H9 (cell line): ENCODE measurements at regions not wholly inside any gene's neighbourhood (a gene's known extent, or its start where the extent isn't known, plus 50 kb on each side); places are given as distances from the start of the nearest gene placed in this dataset.
A peak's percentile ranks its signal among the peaks of the same experiment; 100 is the strongest.

ENCODE experiments used
- DNase-seq: peaks from one replicate; pipeline ENCODE4 v3.0.0-alpha.2; 2017
- H2AFZ ChIP-seq: one replicate; pipeline ENCODE4 v1.6.1; 2013; ENCODE audit warnings: mild to moderate bottlenecking, low read length, control low read depth, moderate library complexity
- H2AK5ac ChIP-seq: 2 replicates; pipeline ENCODE4 v1.6.1; 2013; ENCODE audit warnings: low read length, control low read depth, mixed read lengths; ENCODE audit not compliant: insufficient read length
- H2BK120ac ChIP-seq: one replicate; pipeline ENCODE4 v1.6.1; 2013; ENCODE audit warnings: low read depth, mild to moderate bottlenecking, low read length, control low read depth, inconsistent platforms; ENCODE audit not compliant: poor library complexity, severe bottlenecking
- H2BK12ac ChIP-seq: 2 replicates; pipeline ENCODE4 v1.6.1; 2013; ENCODE audit warnings: low read length, control low read depth, mixed read lengths, low read depth; ENCODE audit not compliant: insufficient read length
- H2BK15ac ChIP-seq: 2 replicates; pipeline ENCODE4 v1.6.1; 2013; ENCODE audit warnings: low read depth, low read length, control low read depth
- H2BK20ac ChIP-seq: one replicate; pipeline ENCODE4 v1.6.1; 2013; ENCODE audit warnings: low read depth, mild to moderate bottlenecking, low read length, control low read depth, inconsistent platforms; ENCODE audit not compliant: poor library complexity, severe bottlenecking
- H2BK5ac ChIP-seq: 2 replicates; pipeline ENCODE4 v1.6.1; 2013; ENCODE audit warnings: low read length, control low read depth, mixed read lengths; ENCODE audit not compliant: insufficient read length
- H3K14ac ChIP-seq: 2 replicates; pipeline ENCODE4 v1.6.1; 2013; ENCODE audit warnings: low read length, control low read depth; ENCODE audit not compliant: insufficient read depth
- H3K18ac ChIP-seq: 2 replicates; pipeline ENCODE4 v1.6.1; 2013; ENCODE audit warnings: low read depth, mild to moderate bottlenecking, mixed read lengths, low read length, control low read depth; ENCODE audit not compliant: insufficient read length
- H3K23ac ChIP-seq: 2 replicates; pipeline ENCODE4 v1.6.1; 2013; ENCODE audit warnings: low read length, control low read depth, mixed read lengths, low read depth; ENCODE audit not compliant: insufficient read length
- H3K23me2 ChIP-seq: 2 replicates; pipeline ENCODE4 v1.6.1; 2013; ENCODE audit warnings: low read depth, mild to moderate bottlenecking, mixed read lengths, low read length, control low read depth; ENCODE audit not compliant: insufficient read length, poor library complexity, severe bottlenecking
- H3K27ac ChIP-seq: 2 replicates; pipeline ENCODE4 v1.5.1; 2013; ENCODE audit warnings: low read length, control low read depth, mixed read lengths, low read depth; ENCODE audit not compliant: insufficient read length
- H3K27me3 ChIP-seq: 2 replicates; pipeline ENCODE4 v1.6.1; 2013; ENCODE audit warnings: low read length, control low read depth, inconsistent platforms; ENCODE audit not compliant: insufficient read depth
- H3K4ac ChIP-seq: 2 replicates; pipeline ENCODE4 v1.6.1; 2013; ENCODE audit warnings: low read depth, mild to moderate bottlenecking, control low read depth, inconsistent platforms, low read length, moderate library complexity
- H3K4me1 ChIP-seq: 2 replicates; pipeline ENCODE4 v1.6.1; 2013; ENCODE audit warnings: low read length, control low read depth, inconsistent platforms; ENCODE audit not compliant: insufficient read depth
- H3K4me2 ChIP-seq: 2 replicates; pipeline ENCODE4 v1.6.1; 2013; ENCODE audit warnings: low read length, control low read depth, mixed read lengths; ENCODE audit not compliant: insufficient read length, insufficient read depth
- H3K56ac ChIP-seq: 2 replicates; pipeline ENCODE4 v1.6.1; 2013; ENCODE audit warnings: low read depth, mild to moderate bottlenecking, mixed read lengths, low read length, control low read depth; ENCODE audit not compliant: insufficient read length
- H3K79me1 ChIP-seq: 2 replicates; pipeline ENCODE4 v1.6.1; 2013; ENCODE audit warnings: low read depth, mild to moderate bottlenecking, moderate library complexity, low read length, control low read depth, inconsistent platforms; ENCODE audit not compliant: insufficient read depth, poor library complexity, severe bottlenecking
- H3K79me2 ChIP-seq: 2 replicates; pipeline ENCODE4 v1.6.1; 2013; ENCODE audit warnings: low read length, control low read depth, inconsistent platforms; ENCODE audit not compliant: insufficient read depth
- H3K9ac ChIP-seq: 2 replicates; pipeline ENCODE4 v1.6.1; 2013; ENCODE audit warnings: low read length, control low read depth, mixed read lengths; ENCODE audit not compliant: insufficient read length; ENCODE audit errors: extremely low read depth
- H3K9me3 ChIP-seq: one replicate; pipeline ENCODE4 v1.6.1; 2013; ENCODE audit warnings: low read depth, low read length, inconsistent platforms; ENCODE audit not compliant: control insufficient read depth
- H3T11ph ChIP-seq: one replicate; pipeline ENCODE4 v1.6.1; 2013; ENCODE audit warnings: mild to moderate bottlenecking, low read length, control low read depth, inconsistent platforms
- H4K20me1 ChIP-seq: one replicate; pipeline ENCODE4 v1.6.1; 2013; ENCODE audit not compliant: control insufficient read depth, insufficient read length, insufficient read depth
- H4K5ac ChIP-seq: 2 replicates; pipeline ENCODE4 v1.6.1; 2013; ENCODE audit warnings: low read depth, mild to moderate bottlenecking, mixed read lengths, low read length, control low read depth; ENCODE audit not compliant: insufficient read length
- H4K8ac ChIP-seq: replicated peaks from 2 replicates; pipeline ENCODE4 v1.6.1; 2013; ENCODE audit warnings: low read length, control low read depth, mixed read lengths, low read depth; ENCODE audit not compliant: insufficient read length
- H4K91ac ChIP-seq: 2 replicates; pipeline ENCODE4 v1.6.1; 2013; ENCODE audit warnings: low read depth, mild to moderate bottlenecking, moderate library complexity, mixed read lengths, low read length, control low read depth; ENCODE audit not compliant: insufficient read length
- H3K27ac Mint-ChIP-seq, 3 experiments: 2 replicates in 2 of 3; 3 replicates in 1 of 3; pipeline ENCODE4 v1.8.0; 2020 to 2021; ENCODE audit warnings: mixed read lengths in 3 of 3, mild to moderate bottlenecking in 1 of 3, moderate library complexity in 1 of 3
- H3K27me3 Mint-ChIP-seq: 2 replicates; pipeline ENCODE4 v1.8.0; 2021; ENCODE audit warnings: low read depth, mild to moderate bottlenecking, moderate library complexity, mixed read lengths
- H3K36me3 Mint-ChIP-seq, 3 experiments: 2 replicates in 2 of 3; 3 replicates in 1 of 3; pipeline ENCODE4 v1.8.0; 2020 to 2021; ENCODE audit warnings: low read depth in 3 of 3, mixed read lengths in 3 of 3; ENCODE audit not compliant: insufficient read depth in 1 of 3
- H3K4me1 Mint-ChIP-seq, 2 experiments: 2 replicates each; pipeline ENCODE4 v1.8.0; 2020; ENCODE audit warnings: mixed read lengths in 2 of 2
- H3K4me3 Mint-ChIP-seq, 2 experiments: 2 replicates in 1 of 2; 3 replicates in 1 of 2; pipeline ENCODE4 v1.8.0; 2020 to 2021; ENCODE audit warnings: mild to moderate bottlenecking in 2 of 2, mixed read lengths in 2 of 2, moderate library complexity in 1 of 2
- H3K9me3 Mint-ChIP-seq, 2 experiments: 2 replicates in 1 of 2; 3 replicates in 1 of 2; pipeline ENCODE4 v1.8.0; 2020; ENCODE audit warnings: mild to moderate bottlenecking in 2 of 2, mixed read lengths in 2 of 2, moderate library complexity in 1 of 2
- CTCF ChIP-seq: fragments of 200-600 bp; sonication (generic); conservative IDR thresholded peaks from 3 replicates; pipeline ENCODE4 v1.8.0; 2021; ENCODE audit warnings: antibody characterized with exemption, mild to moderate bottlenecking
- WGBS: extraction: QIAGEN DNeasy Blood & Tissue Kit; methylation state at CpG from one replicate; pipeline ENCODE4 v1.1.7; 2013; ENCODE audit warnings: missing lambda C conversion rate, low lambda C conversion rate, mixed read lengths; ENCODE audit not compliant: insufficient read length; ENCODE audit errors: extremely low coverage; 5-methylcytosine and 5-hydroxymethylcytosine counted together

- Histone ChIP-seq H4K5ac (no peak overlapping the region), H3T11ph (no peak overlapping the region), H4K20me1 (no peaks in the 10 kb centered on the region), H3K79me2 (no peaks in the 10 kb centered on the region), H3K4me2 (no peak overlapping the region), H2BK15ac (no peak overlapping the region), H4K91ac (no peak overlapping the region), H2BK12ac (no peak overlapping the region), H3K4me1 (no peaks in the 10 kb centered on the region), H3K18ac (no peak overlapping the region), H3K79me1 (no peaks in the 10 kb centered on the region), H3K9me3 (no peaks in the 10 kb centered on the region), H3K27ac (no peak overlapping the region), H3K56ac (no peak overlapping the region), H3K23ac (no peak overlapping the region), H4K8ac (no peak overlapping the region), H3K4ac (no peak overlapping the region), H2AK5ac (no peak overlapping the region), H3K9ac (no peak overlapping the region), H3K14ac (no peak overlapping the region), H2BK5ac (no peak overlapping the region), H2AFZ (no peak overlapping the region), H3K23me2 (no peaks in the 10 kb centered on the region), H2BK20ac (no peak overlapping the region), H2BK120ac (no peak overlapping the region), H3K27me3 (no peaks in the 10 kb centered on the region)
- Mint-ChIP-seq H3K27ac (no peak overlapping the region; a peak in 1 of 7 replicates), H3K4me1 (peaks cover 5 to 14% of the 10 kb centered on the region in 2 experiments; a peak in 3 of 4 replicates), H3K9me3 (no peaks in the 10 kb centered on the region), H3K4me3 (no peak overlapping the region), H3K36me3 (no peaks in the 10 kb centered on the region), H3K27me3 (no peaks in the 10 kb centered on the region; the same call in 1 of the 2 replicates)
- no CpG with 5 or more reads among the region's 14 CpGs for WGBS
- peak; percentile 25 for DNase-seq
- TF ChIP-seq CTCF: no peak
These were observed 60.3 kb upstream of the IQSEC1 start for GRCh38 chr3:13133471-13133981.
